ENCODE measurements at regions not wholly inside any gene's neighbourhood (a gene's known extent, or its start where the extent isn't known, plus 50 kb on each side); places are given as distances from the start of the nearest gene placed in this dataset.

GRCh38 chr16:6048017-6048416 lies 950.4 kb upstream of the EEF2KMT start:
- Histone ChIP-seq H3K27me3 (ENCODE audit: control insufficient read depth, low read length) (no peaks in the 10 kb centered on the region), H4K20me1 (ENCODE audit: control insufficient read depth, insufficient read depth, low read depth, low read length) (no peaks in the 10 kb centered on the region), H3K27ac (ENCODE audit: low read depth, low read length) (no peak overlapping the region), H3K4me3 (ENCODE audit: low read length) (no peak overlapping the region), H3F3A (ENCODE audit: control insufficient read depth, insufficient read depth) (no peaks in the 10 kb centered on the region), H3K4me1 (ENCODE audit: control insufficient read depth, low read length) (no peaks in the 10 kb centered on the region), H3K4me2 (ENCODE audit: low read length) (no peak overlapping the region), H3K79me2 (ENCODE audit: control insufficient read depth, low read length) (no peaks in the 10 kb centered on the region), H3K36me3 (ENCODE audit: control insufficient read depth, low read length) (no peaks in the 10 kb centered on the region), H3K9me2 (replicated peaks; ENCODE audit: control insufficient read depth, low read length) (no peaks in the 10 kb centered on the region), H3K9me3 (ENCODE audit: control insufficient read depth, insufficient read depth, low read length) (no peaks in the 10 kb centered on the region)
- TF ChIP-seq CTCF (IDR thresholded peaks at IDR 0.05; ENCODE audit: low read depth, low read length, poor library complexity, severe bottlenecking) = no peak
- no peak for TF ChIP-seq EZH2phosphoT487 (IDR thresholded peaks at IDR 0.05; ENCODE audit: borderline replicate concordance, low read length)

- Histone ChIP-seq H3F3A (ENCODE audit: control insufficient read depth, insufficient read depth) (no peaks in the 10 kb centered on the region), H4K20me1 (ENCODE audit: control insufficient read depth, insufficient read depth, low read depth, low read length) (no peaks in the 10 kb centered on the region), H3K27me3 (ENCODE audit: control insufficient read depth, low read length) (no peaks in the 10 kb centered on the region), H3K4me3 (ENCODE audit: low read length) (no peak overlapping the region), H3K36me3 (ENCODE audit: control insufficient read depth, low read length) (no peaks in the 10 kb centered on the region), H3K4me2 (ENCODE audit: low read length) (no peak overlapping the region), H3K4me1 (ENCODE audit: control insufficient read depth, low read length) (no peaks in the 10 kb centered on the region), H3K79me2 (ENCODE audit: control insufficient read depth, low read length) (no peaks in the 10 kb centered on the region), H3K27ac (ENCODE audit: low read depth, low read length) (no peak overlapping the region), H3K9me2 (replicated peaks; ENCODE audit: control insufficient read depth, low read length) (no peaks in the 10 kb centered on the region), H3K9me3 (ENCODE audit: control insufficient read depth, insufficient read depth, low read length) (no peaks in the 10 kb centered on the region)
- TF ChIP-seq EZH2phosphoT487 (IDR thresholded peaks at IDR 0.05; ENCODE audit: borderline replicate concordance, low read length) = no peak
- TF ChIP-seq CTCF (IDR thresholded peaks at IDR 0.05; ENCODE audit: low read depth, low read length, poor library complexity, severe bottlenecking) = no peak
Measured at GRCh38 chr16:6047325-6047724, 949.7 kb upstream of the EEF2KMT start.

GRCh38 chr16:6038941-6039645 lies 941.5 kb upstream of the EEF2KMT start:
- Histone ChIP-seq H3K4me1 (ENCODE audit: control insufficient read depth, low read length) (no peaks in the 10 kb centered on the region), H3K27me3 (ENCODE audit: control insufficient read depth, low read length) (no peaks in the 10 kb centered on the region), H3F3A (ENCODE audit: control insufficient read depth, insufficient read depth) (no peaks in the 10 kb centered on the region), H3K79me2 (ENCODE audit: control insufficient read depth, low read length) (no peaks in the 10 kb centered on the region), H3K9me3 (ENCODE audit: control insufficient read depth, insufficient read depth, low read length) (no peaks in the 10 kb centered on the region), H4K20me1 (ENCODE audit: control insufficient read depth, insufficient read depth, low read depth, low read length) (no peaks in the 10 kb centered on the region), H3K36me3 (ENCODE audit: control insufficient read depth, low read length) (no peaks in the 10 kb centered on the region), H3K4me3 (ENCODE audit: low read length) (no peak overlapping the region), H3K9me2 (replicated peaks; ENCODE audit: control insufficient read depth, low read length) (no peaks in the 10 kb centered on the region), H3K27ac (ENCODE audit: low read depth, low read length) (no peak overlapping the region), H3K4me2 (ENCODE audit: low read length) (no peak overlapping the region)
- TF ChIP-seq CTCF (IDR thresholded peaks at IDR 0.05; ENCODE audit: low read depth, low read length, poor library complexity, severe bottlenecking) (no peak), EZH2phosphoT487 (IDR thresholded peaks at IDR 0.05; ENCODE audit: borderline replicate concordance, low read length) (no peak)
